ENCODE measurements at regions not wholly inside any gene's neighbourhood (a gene's known extent, or its start where the extent isn't known, plus 50 kb on each side); places are given as distances from the start of the nearest gene placed in this dataset.

GRCh38 chr12:17595111-17595510 lies 494.9 kb downstream of the RERGL start:
- no peak overlapping the region for H3K27ac Mint-ChIP-seq
- H3K36me3 Mint-ChIP-seq (ENCODE audit: low read depth), result no peaks in the 10 kb centered on the region
- no peaks in the 10 kb centered on the region for H3K9me3 Mint-ChIP-seq
- H3K4me3 Mint-ChIP-seq, result no peak overlapping the region
- no peak for TF ChIP-seq CTCF (IDR thresholded peaks at IDR 0.05)
- DNase-seq, result no peak
- H3K27me3 Mint-ChIP-seq (ENCODE audit: low read depth, poor library complexity), result no peaks in the 10 kb centered on the region
- peaks cover 5% of the 10 kb centered on the region for H3K4me1 Mint-ChIP-seq

- Mint-ChIP-seq H3K4me1 (peaks cover 5% of the 10 kb centered on the region), H3K36me3 (ENCODE audit: low read depth) (no peaks in the 10 kb centered on the region), H3K27ac (no peak overlapping the region), H3K27me3 (ENCODE audit: low read depth, poor library complexity) (no peaks in the 10 kb centered on the region), H3K4me3 (no peak overlapping the region), H3K9me3 (no peaks in the 10 kb centered on the region)
- no peak for TF ChIP-seq CTCF (IDR thresholded peaks at IDR 0.05)
- no peak for DNase-seq
Measured at GRCh38 chr12:17593715-17594406, 496.1 kb downstream of the RERGL start.

- Mint-ChIP-seq H3K4me3 (no peak overlapping the region), H3K9me3 (no peaks in the 10 kb centered on the region), H3K36me3 (ENCODE audit: low read depth) (no peaks in the 10 kb centered on the region), H3K27ac (peak overlapping the region; percentile 71), H3K4me1 (peaks cover 5% of the 10 kb centered on the region), H3K27me3 (ENCODE audit: low read depth, poor library complexity) (no peaks in the 10 kb centered on the region)
- TF ChIP-seq CTCF (IDR thresholded peaks at IDR 0.05), result no peak
- DNase-seq, result no peak
Measured at GRCh38 chr12:17592472-17592871, 497.5 kb downstream of the RERGL start.

- Mint-ChIP-seq H3K4me3 (no peak overlapping the region), H3K27ac (no peak overlapping the region), H3K9me3 (no peaks in the 10 kb centered on the region), H3K36me3 (ENCODE audit: low read depth) (no peaks in the 10 kb centered on the region), H3K4me1 (peaks cover 5% of the 10 kb centered on the region), H3K27me3 (ENCODE audit: low read depth, poor library complexity) (no peaks in the 10 kb centered on the region)
- DNase-seq, result no peak
- TF ChIP-seq CTCF (IDR thresholded peaks at IDR 0.05), result no peak
Measured at GRCh38 chr12:17591005-17591681, 498.9 kb downstream of the RERGL start.

- no peak overlapping the region for H3K4me3 Mint-ChIP-seq
- H3K36me3 Mint-ChIP-seq (ENCODE audit: low read depth), result no peaks in the 10 kb centered on the region
- H3K27me3 Mint-ChIP-seq (ENCODE audit: low read depth, poor library complexity), result no peaks in the 10 kb centered on the region
- TF ChIP-seq CTCF (IDR thresholded peaks at IDR 0.05), result peak; percentile 40
- no peak overlapping the region for H3K27ac Mint-ChIP-seq
- H3K4me1 Mint-ChIP-seq, result peaks cover 5% of the 10 kb centered on the region
- peak; percentile 6 for DNase-seq
- H3K9me3 Mint-ChIP-seq, result no peaks in the 10 kb centered on the region
Measured at GRCh38 chr12:17588968-17589367, 501.0 kb downstream of the RERGL start.
